Effector memory CD4-positive, alpha-beta T cell (primary cell): ENCODE measurements at regions not wholly inside any gene's neighbourhood (a gene's known extent, or its start where the extent isn't known, plus 50 kb on each side); places are given as distances from the start of the nearest gene placed in this dataset.

ENCODE experiments used
- DNase-seq, 3 donors: peaks; one replicate each; pipeline ENCODE4 v3.0.0-alpha.2; 2020
- H3K27ac ChIP-seq: 2 replicates; pipeline ENCODE4 v1.7.0; 2013; ENCODE audit warnings: mild to moderate bottlenecking, low read length, moderate library complexity; ENCODE audit not compliant: insufficient read depth, poor library complexity, severe bottlenecking
- H3K27me3 ChIP-seq: replicated peaks from 2 replicates; pipeline ENCODE4 v1.7.0; 2013; ENCODE audit warnings: mild to moderate bottlenecking, low read length; ENCODE audit not compliant: insufficient read depth, control insufficient read depth, poor library complexity, severe bottlenecking
- H3K36me3 ChIP-seq: 2 replicates; pipeline ENCODE4 v1.7.0; 2013; ENCODE audit warnings: mild to moderate bottlenecking, low read length, moderate library complexity; ENCODE audit not compliant: control insufficient read depth, insufficient read depth
- H3K4me1 ChIP-seq: 2 replicates; pipeline ENCODE4 v1.7.0; 2013; ENCODE audit warnings: low read length, mild to moderate bottlenecking; ENCODE audit not compliant: control insufficient read depth, insufficient read depth, poor library complexity, severe bottlenecking
- H3K4me3 ChIP-seq: 2 replicates; pipeline ENCODE4 v1.7.0; 2013; ENCODE audit warnings: low read length, low read depth, mild to moderate bottlenecking; ENCODE audit not compliant: insufficient read depth, poor library complexity, severe bottlenecking
- H3K9me3 ChIP-seq: 2 replicates; pipeline ENCODE4 v1.7.0; 2013; ENCODE audit warnings: mild to moderate bottlenecking, low read length, moderate library complexity; ENCODE audit not compliant: control insufficient read depth

DNA sequence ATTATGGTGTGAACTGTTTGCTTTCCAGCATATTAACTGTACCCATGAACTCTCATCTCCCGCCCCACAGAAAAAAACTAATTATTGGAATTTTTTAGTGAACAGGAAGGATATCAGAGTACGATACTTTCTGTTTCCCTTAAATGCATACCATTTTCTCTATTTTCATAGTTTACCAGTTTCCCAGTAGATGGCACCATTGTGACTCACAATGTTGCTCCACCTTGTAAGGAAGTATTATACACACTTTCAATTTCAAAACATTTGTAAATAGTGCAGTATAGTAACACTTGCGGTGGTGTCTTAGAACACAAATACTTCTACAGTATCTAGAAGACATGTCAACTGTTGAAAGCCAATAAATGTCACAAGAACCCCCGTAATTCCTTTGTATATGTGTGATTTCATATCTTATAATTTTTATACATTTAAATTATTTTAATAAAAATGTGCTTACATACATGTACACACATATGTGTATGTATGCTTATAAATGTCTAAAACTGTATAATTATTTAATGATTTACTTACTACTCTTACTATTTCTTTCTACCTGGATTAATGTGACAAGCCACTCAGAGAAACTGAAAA lies 167.3 kb downstream of the SLIT2 start:
- no peak for DNase-seq
- no peaks in the 10 kb centered on the region for H3K9me3 ChIP-seq
- H3K4me1 ChIP-seq, result no peaks in the 10 kb centered on the region
- H3K27me3 ChIP-seq, result no peaks in the 10 kb centered on the region
- peak overlapping the region; percentile 25 for H3K4me3 ChIP-seq
- H3K36me3 ChIP-seq, result no peaks in the 10 kb centered on the region
- no peak overlapping the region for H3K27ac ChIP-seq

DNA sequence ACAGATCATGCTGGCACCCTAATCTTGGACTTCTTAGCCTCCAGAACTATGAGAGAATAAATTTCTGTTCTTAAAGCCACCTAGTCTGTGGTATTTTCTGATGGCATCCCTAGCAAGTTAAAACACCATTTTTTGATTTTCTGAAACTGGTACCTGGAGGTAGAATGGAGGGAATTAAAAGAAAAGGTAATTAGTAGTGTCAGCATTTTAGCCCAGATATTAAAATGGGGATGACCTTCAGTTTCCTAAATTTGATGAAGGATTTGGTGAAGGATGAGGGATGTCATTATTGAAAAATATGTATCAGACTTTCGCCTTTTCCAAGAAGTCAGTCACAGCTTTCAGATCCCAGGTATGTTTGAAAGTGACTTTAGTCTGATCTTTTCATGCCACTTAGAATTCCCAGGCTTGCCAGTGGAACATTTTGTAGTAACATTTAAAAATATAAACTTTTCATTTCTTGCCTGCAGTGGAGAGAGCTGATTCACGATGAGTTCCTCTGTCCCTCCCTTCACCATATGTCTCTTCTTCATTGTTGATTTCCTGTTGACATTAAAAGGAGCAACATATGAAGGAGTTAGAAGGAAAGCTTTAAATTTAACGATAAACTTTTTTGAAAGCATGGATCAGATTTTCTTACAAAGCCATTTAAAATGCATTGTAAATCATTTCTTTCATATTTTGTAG lies 169.4 kb downstream of the SLIT2 start:
- H3K4me1 ChIP-seq, result no peaks in the 10 kb centered on the region
- H3K27me3 ChIP-seq, result no peaks in the 10 kb centered on the region
- DNase-seq, result no peak
- H3K4me3 ChIP-seq, result no peak overlapping the region
- no peaks in the 10 kb centered on the region for H3K36me3 ChIP-seq
- no peak overlapping the region for H3K27ac ChIP-seq
- no peaks in the 10 kb centered on the region for H3K9me3 ChIP-seq

DNA sequence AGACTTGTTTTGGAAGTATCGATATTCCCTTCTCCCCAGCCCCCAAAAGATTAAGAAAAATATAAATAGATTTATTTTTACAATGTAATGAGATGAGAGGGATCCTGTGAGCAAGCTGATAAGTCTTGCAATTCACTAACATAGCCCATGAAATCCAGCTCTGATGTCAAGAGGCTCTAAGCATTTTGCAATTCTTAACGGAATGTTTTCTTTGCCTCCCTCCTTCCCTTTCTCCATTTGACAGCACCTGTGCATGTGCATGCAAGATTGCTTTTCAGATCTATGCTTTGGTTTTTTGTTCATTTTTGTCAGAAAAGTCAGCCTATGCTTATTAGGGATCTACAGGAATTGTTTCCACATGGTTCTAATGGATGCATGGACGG lies 169.9 kb downstream of the SLIT2 start:
- no peak overlapping the region for H3K4me3 ChIP-seq
- no peak overlapping the region for H3K27ac ChIP-seq
- no peaks in the 10 kb centered on the region for H3K9me3 ChIP-seq
- H3K27me3 ChIP-seq, result no peaks in the 10 kb centered on the region
- H3K4me1 ChIP-seq, result no peaks in the 10 kb centered on the region
- DNase-seq, result no peak
- no peaks in the 10 kb centered on the region for H3K36me3 ChIP-seq

DNA sequence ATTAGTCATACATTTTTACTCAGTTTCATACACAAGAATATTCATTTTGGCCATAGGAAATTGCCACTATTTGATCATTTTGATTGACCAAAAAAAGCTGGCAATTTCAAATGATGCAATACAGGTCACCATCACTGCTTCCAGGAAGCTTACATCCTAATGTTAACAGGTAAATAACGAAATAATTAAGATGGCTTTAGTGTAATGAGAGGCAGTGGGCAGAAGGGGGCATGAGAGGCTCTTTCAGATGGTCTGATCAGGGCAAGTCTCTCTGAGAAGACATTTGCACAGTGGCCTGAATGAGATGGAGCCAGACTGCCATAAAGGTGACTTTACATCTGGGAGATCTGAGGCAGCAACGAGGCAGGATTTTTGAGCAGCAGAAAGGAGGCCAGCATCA lies 170.7 kb downstream of the SLIT2 start:
- H3K27ac ChIP-seq, result no peak overlapping the region
- H3K27me3 ChIP-seq, result no peaks in the 10 kb centered on the region
- DNase-seq, result peak in 1 of 3 donors; percentile 1
- no peaks in the 10 kb centered on the region for H3K4me1 ChIP-seq
- no peak overlapping the region for H3K4me3 ChIP-seq
- no peaks in the 10 kb centered on the region for H3K36me3 ChIP-seq
- no peaks in the 10 kb centered on the region for H3K9me3 ChIP-seq

DNA sequence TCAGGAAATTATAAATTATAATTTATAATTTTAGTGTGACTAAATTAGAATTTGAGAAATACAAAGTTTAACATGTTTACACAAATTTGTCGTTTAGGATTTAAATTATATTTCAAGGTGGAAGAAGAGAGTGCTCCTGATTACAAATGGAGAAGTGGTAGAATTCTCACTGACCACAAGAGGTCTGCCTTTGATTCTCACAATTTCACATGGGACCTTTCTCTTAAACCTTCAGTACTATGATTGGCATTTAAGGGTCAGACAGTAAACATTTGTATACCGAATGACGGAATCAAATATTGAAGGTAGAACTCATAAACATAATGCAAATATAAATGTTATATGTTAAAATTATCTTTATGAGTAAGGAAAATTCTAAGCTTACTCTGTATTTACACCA lies 171.7 kb downstream of the SLIT2 start:
- no peaks in the 10 kb centered on the region for H3K9me3 ChIP-seq
- no peak overlapping the region for H3K4me3 ChIP-seq
- H3K27me3 ChIP-seq, result no peaks in the 10 kb centered on the region
- DNase-seq, result no peak
- no peaks in the 10 kb centered on the region for H3K4me1 ChIP-seq
- no peak overlapping the region for H3K27ac ChIP-seq
- H3K36me3 ChIP-seq, result no peaks in the 10 kb centered on the region

DNA sequence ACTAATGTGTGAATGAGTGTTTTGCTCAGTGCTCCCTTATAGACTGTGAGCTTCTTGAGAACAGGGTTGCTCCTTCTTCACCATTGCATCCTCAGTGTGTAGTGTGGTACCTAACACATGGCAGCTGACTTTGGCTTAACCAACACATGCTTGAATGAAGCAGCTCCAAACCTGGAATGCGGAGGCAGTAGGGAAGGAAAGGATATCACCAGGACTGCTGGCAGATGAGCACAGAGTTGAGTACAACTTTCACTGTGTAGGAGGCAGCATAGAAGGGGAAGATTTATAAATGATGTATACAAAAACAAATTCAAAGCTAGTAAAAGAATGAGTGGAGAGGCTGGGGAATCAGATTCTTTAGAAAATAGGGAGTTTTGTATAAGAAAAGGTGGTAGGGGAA lies 174.3 kb downstream of the SLIT2 start:
- Histone ChIP-seq H3K27me3 (no peaks in the 10 kb centered on the region), H3K9me3 (no peaks in the 10 kb centered on the region), H3K4me1 (no peaks in the 10 kb centered on the region), H3K36me3 (no peaks in the 10 kb centered on the region), H3K27ac (no peak overlapping the region), H3K4me3 (no peak overlapping the region)
- no peak for DNase-seq

DNA sequence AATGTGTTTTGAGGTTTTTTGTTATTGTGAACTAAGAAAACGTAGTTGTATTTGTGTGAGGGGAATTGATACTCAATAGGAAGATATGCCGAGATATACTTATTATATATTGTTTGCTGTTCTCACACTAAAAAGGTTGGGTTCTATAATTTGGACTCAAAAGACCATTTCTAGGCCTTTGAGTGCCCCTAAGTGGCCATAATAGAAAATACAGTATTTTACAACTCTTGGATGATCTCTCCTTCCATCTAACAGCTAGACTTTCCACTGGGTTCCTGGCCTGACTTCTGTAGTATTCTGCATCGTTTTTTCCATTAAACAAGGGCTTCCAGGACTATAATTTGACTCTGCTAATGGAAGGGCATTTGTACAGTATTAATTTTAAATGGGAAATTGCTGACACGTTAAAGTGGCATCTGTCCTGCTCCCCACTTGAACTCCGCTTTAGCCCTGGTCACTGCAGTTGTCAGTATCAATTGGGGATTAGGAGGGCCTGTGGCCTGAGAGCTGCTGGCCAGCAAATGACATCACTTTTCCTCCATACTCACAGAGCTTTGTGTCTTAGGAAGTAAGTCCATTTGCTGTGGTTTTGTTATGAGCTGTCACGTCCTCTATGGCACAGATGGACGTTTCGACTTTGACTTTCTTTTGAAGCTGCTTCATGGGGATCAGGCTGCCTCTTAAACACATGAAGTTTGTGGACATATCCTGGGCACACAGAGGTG lies 176.9 kb downstream of the SLIT2 start:
- no peaks in the 10 kb centered on the region for H3K36me3 ChIP-seq
- no peak overlapping the region for H3K27ac ChIP-seq
- no peaks in the 10 kb centered on the region for H3K9me3 ChIP-seq
- no peak for DNase-seq
- H3K4me3 ChIP-seq, result no peak overlapping the region
- no peaks in the 10 kb centered on the region for H3K4me1 ChIP-seq
- H3K27me3 ChIP-seq, result no peaks in the 10 kb centered on the region

DNA sequence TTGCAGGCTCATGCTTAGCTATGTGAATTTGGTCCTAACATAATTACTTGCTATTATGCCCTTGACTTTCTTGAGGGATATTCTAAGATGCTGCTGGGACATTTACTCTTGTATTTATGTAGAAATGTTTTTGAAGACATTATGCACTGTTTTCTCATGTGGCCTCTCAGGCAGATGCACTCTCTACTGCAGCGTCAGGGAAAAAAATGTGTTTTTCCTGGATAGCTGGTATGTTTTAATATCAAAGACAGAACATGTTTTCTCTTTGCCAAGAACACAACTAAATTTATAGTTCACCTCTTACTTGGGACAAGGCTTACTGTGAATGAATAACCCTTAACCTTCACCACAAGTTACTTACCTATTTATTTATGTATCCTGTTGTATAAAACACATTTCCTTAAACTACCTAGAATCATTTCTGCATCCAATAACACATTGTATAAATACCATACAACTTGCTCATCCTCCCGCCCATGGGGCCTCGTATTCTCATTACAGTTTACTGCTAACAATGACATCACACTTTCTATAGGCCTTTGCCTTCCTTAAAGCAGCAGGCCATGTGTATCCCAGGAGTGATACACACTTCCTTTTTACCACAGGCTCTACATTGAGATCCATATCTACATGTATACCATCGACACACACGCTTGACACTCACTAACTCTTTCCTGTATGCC lies 178.7 kb downstream of the SLIT2 start:
- Histone ChIP-seq H3K27ac (no peak overlapping the region), H3K9me3 (no peaks in the 10 kb centered on the region), H3K4me3 (no peak overlapping the region), H3K4me1 (no peaks in the 10 kb centered on the region), H3K36me3 (no peaks in the 10 kb centered on the region), H3K27me3 (no peaks in the 10 kb centered on the region)
- no peak for DNase-seq

DNA sequence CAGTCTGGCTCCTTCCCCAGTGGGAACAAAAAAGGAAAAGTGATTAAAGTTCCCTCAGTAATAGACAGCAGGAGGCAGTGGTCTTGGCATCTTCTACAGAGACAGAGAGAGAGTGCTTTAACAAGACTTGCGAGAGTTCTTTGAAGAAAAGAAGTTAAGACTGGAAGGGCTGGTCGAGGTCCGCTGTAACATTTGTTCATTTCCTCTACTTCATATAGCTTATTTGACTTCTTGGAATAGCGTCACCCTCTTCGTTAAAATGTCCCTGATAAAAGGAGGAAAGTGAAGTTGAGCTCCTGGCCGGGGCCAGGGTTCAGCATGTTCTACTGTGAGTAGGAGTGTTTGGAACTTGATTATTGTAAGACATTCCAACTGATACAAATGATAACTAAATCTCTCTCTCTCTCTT lies 179.8 kb downstream of the SLIT2 start:
- DNase-seq, result no peak
- H3K4me1 ChIP-seq, result no peaks in the 10 kb centered on the region
- H3K27me3 ChIP-seq, result no peaks in the 10 kb centered on the region
- no peak overlapping the region for H3K4me3 ChIP-seq
- H3K27ac ChIP-seq, result no peak overlapping the region
- H3K9me3 ChIP-seq, result no peaks in the 10 kb centered on the region
- no peaks in the 10 kb centered on the region for H3K36me3 ChIP-seq

DNA sequence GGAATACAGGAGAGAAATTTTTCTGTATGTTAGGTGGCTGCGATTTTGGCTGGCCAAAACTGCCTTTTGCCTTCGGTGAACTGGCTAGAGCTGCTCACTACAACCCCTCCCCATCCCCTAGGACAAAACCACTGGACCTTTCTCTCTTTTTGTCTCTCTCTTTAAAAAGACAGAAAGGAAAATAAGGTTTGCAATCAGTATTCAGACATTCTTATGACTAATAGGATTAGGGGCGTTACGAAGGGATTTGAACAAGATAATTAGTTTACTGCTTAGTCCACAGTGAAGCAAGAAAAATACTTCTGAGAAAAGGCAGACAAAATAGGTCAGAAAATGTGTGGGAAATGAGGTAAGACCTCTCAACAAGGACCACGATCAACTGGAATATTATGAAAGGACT lies 180.4 kb downstream of the SLIT2 start:
- Histone ChIP-seq H3K4me3 (no peak overlapping the region), H3K4me1 (no peaks in the 10 kb centered on the region), H3K27ac (no peak overlapping the region), H3K9me3 (no peaks in the 10 kb centered on the region), H3K27me3 (no peaks in the 10 kb centered on the region), H3K36me3 (no peaks in the 10 kb centered on the region)
- DNase-seq, result no peak
